ENCODE measurements at regions not wholly inside any gene's neighbourhood (a gene's known extent, or its start where the extent isn't known, plus 50 kb on each side); places are given as distances from the start of the nearest gene placed in this dataset.

- TF ChIP-seq, protein P1, sequence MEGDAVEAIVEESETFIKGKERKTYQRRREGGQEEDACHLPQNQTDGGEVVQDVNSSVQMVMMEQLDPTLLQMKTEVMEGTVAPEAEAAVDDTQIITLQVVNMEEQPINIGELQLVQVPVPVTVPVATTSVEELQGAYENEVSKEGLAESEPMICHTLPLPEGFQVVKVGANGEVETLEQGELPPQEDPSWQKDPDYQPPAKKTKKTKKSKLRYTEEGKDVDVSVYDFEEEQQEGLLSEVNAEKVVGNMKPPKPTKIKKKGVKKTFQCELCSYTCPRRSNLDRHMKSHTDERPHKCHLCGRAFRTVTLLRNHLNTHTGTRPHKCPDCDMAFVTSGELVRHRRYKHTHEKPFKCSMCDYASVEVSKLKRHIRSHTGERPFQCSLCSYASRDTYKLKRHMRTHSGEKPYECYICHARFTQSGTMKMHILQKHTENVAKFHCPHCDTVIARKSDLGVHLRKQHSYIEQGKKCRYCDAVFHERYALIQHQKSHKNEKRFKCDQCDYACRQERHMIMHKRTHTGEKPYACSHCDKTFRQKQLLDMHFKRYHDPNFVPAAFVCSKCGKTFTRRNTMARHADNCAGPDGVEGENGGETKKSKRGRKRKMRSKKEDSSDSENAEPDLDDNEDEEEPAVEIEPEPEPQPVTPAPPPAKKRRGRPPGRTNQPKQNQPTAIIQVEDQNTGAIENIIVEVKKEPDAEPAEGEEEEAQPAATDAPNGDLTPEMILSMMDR (IDR thresholded peaks at IDR 0.05) = no peak
- no peak for TF ChIP-seq ZFX (IDR thresholded peaks at IDR 0.05; ENCODE audit: borderline replicate concordance)
Measured at GRCh38 chr5:3004361-3005080, 253.0 kb upstream of the IRX2 start.
